SU-DHL-6 (cell line): ENCODE measurements at regions not wholly inside any gene's neighbourhood (a gene's known extent, or its start where the extent isn't known, plus 50 kb on each side); places are given as distances from the start of the nearest gene placed in this dataset.

Source experiments
- CTCF ChIP-seq: fragments of 200-600 bp; sonication (generic); IDR thresholded peaks from one replicate; pipeline ENCODE4 v1.5.1; 2017; ENCODE audit warnings: antibody characterized with exemption, mild to moderate bottlenecking, low read length, moderate library complexity; ENCODE audit not compliant: insufficient read depth, poor library complexity, severe bottlenecking
- EZH2phosphoT487 ChIP-seq: fragments of 200-600 bp; sonication (generic), shearing (Covaris generic); conservative IDR thresholded peaks from 2 replicates; pipeline ENCODE4 v1.6.1; 2018; ENCODE audit warnings: mild to moderate bottlenecking, antibody characterized with exemption, low read length, moderate library complexity, mixed read lengths

GRCh38 chr2:224281374-224281773 is 120.5 kb downstream of the FAM124B start:
- TF ChIP-seq CTCF, result no peak
- TF ChIP-seq EZH2phosphoT487, result no peak
